ENCODE measurements at regions not wholly inside any gene's neighbourhood (a gene's known extent, or its start where the extent isn't known, plus 50 kb on each side); places are given as distances from the start of the nearest gene placed in this dataset.

GRCh38 chr2:37575780-37576179 lies 95.7 kb downstream of the CDC42EP3 start:
- no peak for TF ChIP-seq RAD21 (conservative IDR thresholded peaks at IDR 0.05)
- TF ChIP-seq POLR2AphosphoS5 (IDR thresholded peaks at IDR 0.05) = no peak
- no peak for TF ChIP-seq CTCF (IDR thresholded peaks at IDR 0.05; ENCODE audit: poor library complexity, severe bottlenecking)
